ENCODE measurements at regions not wholly inside any gene's neighbourhood (a gene's known extent, or its start where the extent isn't known, plus 50 kb on each side); places are given as distances from the start of the nearest gene placed in this dataset.

DNA sequence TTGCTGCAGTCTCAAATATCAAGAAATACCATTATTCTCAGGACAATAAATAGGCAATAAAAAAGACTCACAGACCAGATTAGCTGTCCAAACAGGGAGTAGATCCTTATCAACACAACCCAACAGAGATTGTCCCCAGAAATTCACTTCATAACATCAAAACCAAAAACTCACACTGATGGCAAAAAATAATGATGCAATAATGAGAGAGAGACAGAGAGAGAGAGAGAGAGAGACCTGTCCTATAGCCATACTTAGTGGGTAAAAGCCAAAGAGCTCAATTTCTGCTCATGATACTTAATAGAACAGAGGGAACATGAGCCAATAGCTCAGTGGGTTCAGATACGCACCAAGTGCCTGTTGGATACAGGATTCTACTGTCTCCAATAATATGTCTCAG is 244.5 kb downstream of the FAM72C start:
- no peak for TF ChIP-seq TCF4 (CRISPR knock-in tag; IDR thresholded peaks at IDR 0.05; ENCODE audit: borderline replicate concordance)
- no peak for TF ChIP-seq ZFP30 (CRISPR knock-in tag; IDR thresholded peaks at IDR 0.05)

All from SK-N-SH treated with all-trans-retinoic acid at 6 μM for 48 hours (cell line).